Neuron (in vitro differentiated cells): ENCODE measurements at regions not wholly inside any gene's neighbourhood (a gene's known extent, or its start where the extent isn't known, plus 50 kb on each side); places are given as distances from the start of the nearest gene placed in this dataset.

Experiments used
- H2AFZ ChIP-seq: one replicate; pipeline ENCODE4 v1.6.1; 2013; ENCODE audit warnings: low read depth, mild to moderate bottlenecking, inconsistent platforms, low read length, moderate library complexity
- H3K27me3 ChIP-seq: one replicate; pipeline ENCODE4 v1.6.1; 2013; ENCODE audit warnings: low read length; ENCODE audit not compliant: insufficient read depth
- H3K36me3 ChIP-seq: one replicate; pipeline ENCODE4 v1.6.1; 2013; ENCODE audit warnings: low read length; ENCODE audit not compliant: insufficient read depth
- H3K4me1 ChIP-seq: one replicate; pipeline ENCODE4 v1.6.1; 2013; ENCODE audit warnings: low read length; ENCODE audit not compliant: insufficient read depth
- H3K4me3 ChIP-seq: 2 replicates; pipeline ENCODE4 v1.5.1; 2013; ENCODE audit warnings: mild to moderate bottlenecking, low read length, moderate library complexity
- H3K9me3 ChIP-seq: one replicate; pipeline ENCODE4 v1.6.1; 2013; ENCODE audit warnings: low read length

DNA sequence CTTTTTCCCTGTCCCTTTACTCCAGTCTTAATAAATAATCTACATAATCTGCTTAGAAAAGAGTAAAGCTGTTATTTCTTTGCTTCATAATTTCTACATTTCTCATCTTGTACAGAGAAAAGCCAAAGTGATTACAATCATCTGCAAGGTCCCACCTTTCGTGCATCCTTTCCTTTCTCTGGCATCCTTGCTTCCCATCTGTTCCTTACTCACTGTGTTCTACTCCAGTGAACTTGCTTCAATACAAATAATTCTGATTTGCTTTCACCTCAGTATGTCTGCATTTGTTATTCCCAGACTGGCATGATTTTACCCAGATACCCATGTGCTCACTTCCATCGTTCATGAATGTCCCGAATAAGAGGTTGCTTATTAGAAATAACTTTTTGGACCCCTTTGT, 99.4 kb upstream of the DSEL start:
- Histone ChIP-seq H3K36me3 (no peaks in the 10 kb centered on the region), H3K4me3 (no peak overlapping the region), H3K4me1 (no peaks in the 10 kb centered on the region), H3K9me3 (no peaks in the 10 kb centered on the region), H3K27me3 (no peaks in the 10 kb centered on the region), H2AFZ (no peak overlapping the region)

DNA sequence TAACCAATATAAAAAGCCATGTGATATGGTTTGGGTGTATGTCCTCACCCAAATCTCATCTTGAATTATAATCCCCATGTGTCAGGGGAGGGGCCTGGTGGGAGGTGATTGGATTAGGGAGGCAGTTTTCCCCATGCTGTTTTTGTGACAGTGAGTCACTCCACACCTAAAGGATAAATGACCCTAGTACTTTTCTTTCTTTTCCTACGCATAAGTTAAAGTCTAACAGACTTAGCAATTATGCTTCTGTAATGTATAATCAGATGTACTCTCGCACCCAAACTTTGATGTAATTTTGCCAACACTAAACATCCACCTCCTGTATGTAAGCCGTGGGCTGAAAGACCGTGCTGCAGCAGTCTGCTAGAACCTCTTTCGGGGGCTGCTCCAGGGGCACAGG, 97.2 kb upstream of the DSEL start:
- H3K27me3 ChIP-seq = no peaks in the 10 kb centered on the region
- H3K9me3 ChIP-seq = no peaks in the 10 kb centered on the region
- no peaks in the 10 kb centered on the region for H3K4me1 ChIP-seq
- H3K4me3 ChIP-seq = no peak overlapping the region
- H3K36me3 ChIP-seq = no peaks in the 10 kb centered on the region
- no peak overlapping the region for H2AFZ ChIP-seq

- Histone ChIP-seq H2AFZ (no peak overlapping the region), H3K36me3 (no peaks in the 10 kb centered on the region), H3K27me3 (no peaks in the 10 kb centered on the region), H3K4me1 (no peaks in the 10 kb centered on the region), H3K4me3 (no peak overlapping the region), H3K9me3 (no peaks in the 10 kb centered on the region)
These were observed 95.8 kb upstream of the DSEL start for GRCh38 chr18:67612281-67612680.

GRCh38 chr18:67608615-67609273, 92.2 kb upstream of the DSEL start:
- Histone ChIP-seq H2AFZ (no peak overlapping the region), H3K36me3 (no peaks in the 10 kb centered on the region), H3K4me3 (no peak overlapping the region), H3K27me3 (no peaks in the 10 kb centered on the region), H3K4me1 (no peaks in the 10 kb centered on the region), H3K9me3 (no peaks in the 10 kb centered on the region)

DNA sequence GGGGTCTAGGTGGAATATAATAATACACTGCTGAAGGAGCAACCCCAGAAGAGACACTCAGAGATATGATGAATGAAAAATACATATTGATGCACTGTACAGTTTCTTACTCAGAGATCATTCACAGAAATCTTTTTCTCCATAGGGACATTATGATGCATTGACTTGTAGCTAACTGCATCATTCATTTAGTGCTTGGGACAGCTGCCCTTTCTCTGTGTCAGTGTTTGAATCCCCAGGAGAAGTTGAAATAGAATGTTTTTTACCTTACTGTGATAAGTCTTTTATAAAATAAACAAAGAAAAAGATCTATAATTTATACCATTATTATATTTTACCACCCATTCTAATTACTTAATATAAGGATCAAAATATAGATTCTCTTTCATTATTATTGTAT, 91.7 kb upstream of the DSEL start:
- H3K4me1 ChIP-seq = no peaks in the 10 kb centered on the region
- no peak overlapping the region for H2AFZ ChIP-seq
- H3K4me3 ChIP-seq = no peak overlapping the region
- no peaks in the 10 kb centered on the region for H3K9me3 ChIP-seq
- H3K27me3 ChIP-seq = no peaks in the 10 kb centered on the region
- no peaks in the 10 kb centered on the region for H3K36me3 ChIP-seq

DNA sequence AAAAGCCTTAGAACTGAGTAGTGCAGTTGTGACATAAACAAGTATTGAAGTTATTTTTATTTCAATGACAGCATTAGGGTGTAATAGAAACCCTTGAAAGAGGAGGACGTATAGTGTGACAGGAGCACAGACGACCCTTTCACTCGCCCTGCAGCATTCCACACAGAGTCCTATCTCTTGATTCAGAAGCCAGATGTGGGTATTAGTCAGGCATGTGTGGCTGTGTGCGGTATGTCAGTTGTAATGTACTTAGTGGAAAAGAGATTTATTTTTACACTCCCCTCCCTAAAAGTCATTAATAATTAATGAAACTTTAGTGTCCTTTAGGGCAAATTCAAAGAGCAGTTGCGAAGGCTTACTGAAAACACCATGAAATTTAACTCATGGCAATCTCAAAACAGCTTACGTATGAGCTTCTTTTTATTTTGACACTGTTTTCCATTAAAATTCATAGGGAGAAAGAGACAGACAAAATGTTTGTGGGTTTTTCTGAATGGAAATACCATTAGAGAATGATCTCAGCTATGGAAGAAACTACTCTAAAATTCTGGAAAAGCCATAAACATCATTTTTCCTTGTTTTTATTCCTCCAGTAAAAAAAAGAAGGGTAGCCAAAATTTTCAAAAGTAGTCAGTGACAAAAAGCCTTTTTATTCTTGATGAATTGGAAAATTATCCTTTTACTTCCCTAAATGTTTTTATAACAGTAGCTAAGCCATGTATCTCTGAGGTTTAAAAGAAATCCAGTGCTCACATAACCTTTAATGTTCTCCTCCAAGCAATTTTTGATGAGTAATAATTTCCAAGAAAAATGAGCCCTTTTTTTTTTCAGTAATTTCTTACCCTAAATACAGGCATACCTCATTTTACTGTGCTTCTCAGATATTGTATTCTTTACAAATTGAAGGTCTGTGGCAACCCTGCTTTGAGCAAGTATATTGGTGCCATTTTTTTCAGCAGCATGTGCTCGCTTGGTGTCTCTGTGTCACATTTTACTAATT, 84.0 kb upstream of the DSEL start:
- Histone ChIP-seq H3K27me3 (no peaks in the 10 kb centered on the region), H3K4me3 (no peak overlapping the region), H3K36me3 (no peaks in the 10 kb centered on the region), H3K9me3 (no peaks in the 10 kb centered on the region), H2AFZ (peak overlapping the region; percentile 30), H3K4me1 (peaks cover 5% of the 10 kb centered on the region)

GRCh38 chr18:67599277-67599676, 82.8 kb upstream of the DSEL start:
- Histone ChIP-seq H2AFZ (no peak overlapping the region), H3K4me3 (no peak overlapping the region), H3K4me1 (peaks cover 5% of the 10 kb centered on the region), H3K36me3 (no peaks in the 10 kb centered on the region), H3K9me3 (no peaks in the 10 kb centered on the region), H3K27me3 (no peaks in the 10 kb centered on the region)

GRCh38 chr18:67597759-67598158, 81.2 kb upstream of the DSEL start:
- Histone ChIP-seq H3K9me3 (no peaks in the 10 kb centered on the region), H3K4me3 (no peak overlapping the region), H3K27me3 (no peaks in the 10 kb centered on the region), H2AFZ (no peak overlapping the region), H3K36me3 (no peaks in the 10 kb centered on the region), H3K4me1 (peaks cover 5% of the 10 kb centered on the region)

- H3K9me3 ChIP-seq = no peaks in the 10 kb centered on the region
- H3K4me1 ChIP-seq = peaks cover 5% of the 10 kb centered on the region
- no peak overlapping the region for H2AFZ ChIP-seq
- H3K4me3 ChIP-seq = no peak overlapping the region
- H3K36me3 ChIP-seq = no peaks in the 10 kb centered on the region
- no peaks in the 10 kb centered on the region for H3K27me3 ChIP-seq
These were observed 79.5 kb upstream of the DSEL start for GRCh38 chr18:67596003-67596402.

DNA sequence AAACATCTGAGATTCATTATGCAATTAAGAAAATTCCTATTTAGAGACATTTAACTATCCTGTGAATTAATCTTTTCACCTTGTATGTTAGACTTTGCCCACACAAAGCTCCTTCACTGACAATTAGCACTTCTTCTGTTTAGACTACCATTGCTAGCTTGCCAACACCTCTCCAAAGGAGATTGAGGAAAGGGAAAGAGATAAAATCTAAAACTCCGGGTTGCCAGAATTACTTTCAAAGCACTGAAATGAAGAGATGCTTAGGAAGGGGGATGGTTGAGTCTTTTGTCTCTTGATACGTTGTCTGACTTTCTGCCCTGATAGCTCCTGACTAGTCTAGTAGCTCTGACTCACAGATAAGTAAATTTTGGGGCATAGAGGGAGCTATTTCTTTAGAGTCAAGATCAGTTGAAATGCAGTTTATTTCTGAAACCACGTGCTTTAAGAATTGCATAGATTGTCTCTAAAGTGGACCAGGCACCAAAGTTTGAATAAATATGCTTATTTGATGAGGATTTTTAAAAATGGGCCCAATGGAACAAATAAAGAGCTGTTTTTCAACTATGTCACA, 74.1 kb upstream of the DSEL start:
- H3K4me1 ChIP-seq = no peaks in the 10 kb centered on the region
- no peaks in the 10 kb centered on the region for H3K27me3 ChIP-seq
- no peaks in the 10 kb centered on the region for H3K36me3 ChIP-seq
- H2AFZ ChIP-seq = no peak overlapping the region
- no peaks in the 10 kb centered on the region for H3K9me3 ChIP-seq
- no peak overlapping the region for H3K4me3 ChIP-seq

- H3K9me3 ChIP-seq = no peaks in the 10 kb centered on the region
- no peaks in the 10 kb centered on the region for H3K27me3 ChIP-seq
- no peaks in the 10 kb centered on the region for H3K4me1 ChIP-seq
- H3K4me3 ChIP-seq = no peak overlapping the region
- H2AFZ ChIP-seq = no peak overlapping the region
- H3K36me3 ChIP-seq = no peaks in the 10 kb centered on the region
These were observed 72.8 kb upstream of the DSEL start for GRCh38 chr18:67589325-67589724.

- Histone ChIP-seq H3K36me3 (no peaks in the 10 kb centered on the region), H3K4me3 (no peak overlapping the region), H3K9me3 (no peaks in the 10 kb centered on the region), H3K27me3 (no peaks in the 10 kb centered on the region), H3K4me1 (no peaks in the 10 kb centered on the region), H2AFZ (no peak overlapping the region)
These were observed 69.6 kb upstream of the DSEL start for GRCh38 chr18:67586101-67586500.

GRCh38 chr18:67583621-67584020, 67.1 kb upstream of the DSEL start:
- Histone ChIP-seq H3K9me3 (no peaks in the 10 kb centered on the region), H2AFZ (no peak overlapping the region), H3K4me3 (no peak overlapping the region), H3K36me3 (no peaks in the 10 kb centered on the region), H3K4me1 (no peaks in the 10 kb centered on the region), H3K27me3 (no peaks in the 10 kb centered on the region)
